HT1080 (cell line): ENCODE measurements at regions not wholly inside any gene's neighbourhood (a gene's known extent, or its start where the extent isn't known, plus 50 kb on each side); places are given as distances from the start of the nearest gene placed in this dataset.

Experiments used
- DNase-seq: peaks from one replicate; pipeline ENCODE4 v3.0.0-alpha.2; 2015; ENCODE audit warnings: low read depth

- DNase-seq = no peak
Observed at GRCh38 chr11:19407677-19408270, 167.0 kb upstream of the E2F8 start.

- DNase-seq = no peak
Observed at GRCh38 chr11:19405966-19406365, 165.2 kb upstream of the E2F8 start.

GRCh38 chr11:19404787-19405186, 164.0 kb upstream of the E2F8 start:
- no peak for DNase-seq

GRCh38 chr11:19403196-19403895, 162.6 kb upstream of the E2F8 start:
- DNase-seq = no peak

- no peak for DNase-seq
Observed at GRCh38 chr11:19400296-19400695, 159.6 kb upstream of the E2F8 start.

- peak; percentile 70 for DNase-seq
Observed at GRCh38 chr11:19398772-19399527, 158.2 kb upstream of the E2F8 start.

- DNase-seq = no peak
Observed at GRCh38 chr11:19398273-19398672, 157.5 kb upstream of the E2F8 start.

- no peak for DNase-seq
Observed at GRCh38 chr11:19395050-19395449, 154.3 kb upstream of the E2F8 start.

GRCh38 chr11:19394525-19395016, 153.8 kb upstream of the E2F8 start:
- no peak for DNase-seq

- DNase-seq = peak; percentile 30
Observed at GRCh38 chr11:19393941-19394340, 153.2 kb upstream of the E2F8 start.

- no peak for DNase-seq
Observed at GRCh38 chr11:19392847-19393518, 152.2 kb upstream of the E2F8 start.

GRCh38 chr11:19392321-19392720, 151.6 kb upstream of the E2F8 start:
- no peak for DNase-seq

GRCh38 chr11:19391652-19392051, 150.9 kb upstream of the E2F8 start:
- no peak for DNase-seq

GRCh38 chr11:19391026-19391425, 150.3 kb upstream of the E2F8 start:
- DNase-seq = no peak

GRCh38 chr11:19389787-19390303, 149.1 kb upstream of the E2F8 start:
- DNase-seq = no peak

- no peak for DNase-seq
Observed at GRCh38 chr11:19382131-19382611, 141.4 kb upstream of the E2F8 start.

GRCh38 chr11:19380375-19380774, 139.6 kb upstream of the E2F8 start:
- DNase-seq = peak; percentile 97

GRCh38 chr11:19379465-19379864, 138.7 kb upstream of the E2F8 start:
- DNase-seq = no peak

GRCh38 chr11:19378814-19379213, 138.1 kb upstream of the E2F8 start:
- no peak for DNase-seq

GRCh38 chr11:19377881-19378280, 137.1 kb upstream of the E2F8 start:
- no peak for DNase-seq

- DNase-seq = no peak
Observed at GRCh38 chr11:19375440-19375839, 134.7 kb upstream of the E2F8 start.
